Fibroblast of skin of left biceps (primary cell): ENCODE measurements at regions not wholly inside any gene's neighbourhood (a gene's known extent, or its start where the extent isn't known, plus 50 kb on each side); places are given as distances from the start of the nearest gene placed in this dataset.

Source experiments
- DNase-seq, 2 experiments: peaks; one replicate each; pipeline ENCODE4 v3.0.0-alpha.2; 2013; ENCODE audit warnings: low read depth in 2 of 2

DNA sequence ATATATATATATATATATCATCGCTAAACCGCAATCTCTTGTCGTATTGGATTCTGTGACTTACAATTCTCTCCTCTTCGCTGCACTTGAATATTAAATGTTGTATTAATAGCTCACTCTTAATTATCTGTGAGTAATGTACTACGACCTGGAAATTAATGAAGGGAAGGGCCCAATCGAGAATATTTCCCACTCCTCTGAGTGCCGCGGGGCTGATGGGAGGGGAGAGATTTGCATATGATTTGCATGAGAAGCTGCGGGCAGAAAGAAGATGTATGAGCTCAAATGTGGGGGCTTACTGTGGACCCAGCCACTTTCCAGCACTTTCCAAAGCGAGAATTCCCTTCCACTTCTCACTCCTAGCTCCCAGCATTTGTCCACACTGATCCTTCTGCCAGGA is 141.2 kb downstream of the MN1 start:
- no peak for DNase-seq

DNA sequence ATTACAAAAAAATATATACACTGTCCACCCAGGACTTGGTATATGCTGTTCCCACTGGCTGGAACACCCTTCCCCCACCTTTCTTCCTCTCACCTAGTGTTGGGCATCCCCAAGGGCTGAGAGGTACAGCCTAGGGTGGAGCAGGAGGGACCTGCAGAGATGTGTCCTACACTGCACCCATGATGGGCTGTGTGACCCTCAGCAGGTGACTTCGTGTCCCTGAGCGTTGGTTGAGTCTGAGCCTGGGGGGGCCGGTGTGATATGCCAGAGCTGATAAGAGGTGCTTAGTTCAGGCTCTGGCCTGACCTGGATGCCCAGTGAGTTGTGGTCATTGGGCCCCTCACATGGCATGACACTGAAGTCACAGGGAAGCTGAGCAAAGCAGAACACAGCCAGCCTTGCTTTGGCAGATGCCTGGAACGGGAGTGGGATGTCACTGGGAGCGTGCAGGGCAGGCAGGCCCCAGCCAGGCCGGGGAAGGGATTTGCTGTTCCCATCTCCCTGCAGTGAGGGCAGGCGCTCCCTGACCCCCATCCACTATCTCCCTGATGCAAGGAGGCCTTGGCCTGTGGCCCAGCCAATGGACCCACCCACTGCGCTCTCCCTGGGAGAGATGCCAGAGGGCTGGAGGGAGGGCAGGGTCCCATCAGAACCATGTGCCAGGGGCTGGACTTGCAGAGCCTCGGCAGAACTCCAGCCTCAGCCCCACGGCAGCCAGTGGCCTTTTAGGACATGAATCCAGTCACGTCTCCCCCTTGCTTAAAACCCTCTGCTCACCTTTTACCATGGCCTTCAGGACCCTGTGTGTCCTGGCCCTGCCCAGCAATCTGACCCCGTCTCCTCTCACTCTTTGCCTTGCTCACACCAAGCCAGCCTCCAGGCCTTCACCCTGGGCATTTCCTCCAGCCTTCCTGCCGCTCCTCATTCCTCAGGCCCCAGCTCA is 138.9 kb downstream of the MN1 start:
- no peak for DNase-seq

DNA sequence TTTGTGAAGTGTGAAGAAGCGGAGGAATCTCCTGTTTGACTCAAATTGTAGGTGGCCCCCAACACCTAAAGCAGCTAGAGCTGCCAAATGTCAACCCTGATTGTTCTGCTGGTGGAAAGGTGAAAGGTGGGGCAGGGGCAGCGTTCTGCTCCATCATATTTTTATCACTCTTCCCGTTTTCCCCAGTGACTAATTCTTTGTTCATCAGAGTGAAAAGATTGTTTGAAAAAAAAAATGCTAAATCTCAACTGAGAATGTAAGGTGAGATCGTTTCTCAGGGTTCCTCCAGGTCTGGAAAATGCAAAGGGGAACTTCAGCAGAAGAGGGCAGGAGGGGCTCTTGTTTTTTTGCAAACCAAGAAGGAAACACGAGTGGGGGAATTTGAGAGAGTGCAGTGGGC is 137.7 kb downstream of the MN1 start:
- DNase-seq = no peak

DNA sequence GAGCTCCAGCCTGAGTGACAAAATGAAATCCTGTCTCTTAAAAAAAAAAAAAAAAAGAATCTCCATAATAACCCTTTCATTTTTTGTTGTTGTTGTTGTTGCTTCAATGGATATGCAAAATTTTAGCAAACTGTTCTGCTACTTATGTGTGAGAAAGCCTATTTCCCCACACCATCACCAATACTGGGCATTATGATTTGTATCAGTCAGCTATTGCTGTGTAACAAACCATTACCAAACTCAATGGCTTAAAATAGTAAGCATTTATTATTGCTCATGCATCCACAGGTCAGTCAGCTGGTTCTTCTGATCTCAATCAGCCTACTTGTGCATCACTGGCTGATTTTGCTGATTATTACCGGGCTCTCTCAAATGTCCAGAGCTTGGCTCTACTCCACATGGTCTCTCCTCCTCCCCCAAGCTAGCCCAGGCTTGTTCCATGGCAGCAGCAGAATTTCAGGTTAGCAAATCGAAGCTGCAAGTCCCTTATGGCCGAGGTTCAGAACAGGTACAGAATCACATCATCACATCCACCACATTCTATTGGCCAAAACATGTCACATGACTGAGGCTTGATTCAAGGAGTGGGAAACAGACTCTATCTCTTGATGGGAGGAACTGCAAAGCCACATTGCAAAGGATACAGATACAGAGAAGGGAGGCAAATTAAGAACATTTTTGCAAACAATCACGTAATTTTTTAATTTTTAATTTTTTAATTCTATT is 135.1 kb downstream of the MN1 start:
- no peak for DNase-seq

DNA sequence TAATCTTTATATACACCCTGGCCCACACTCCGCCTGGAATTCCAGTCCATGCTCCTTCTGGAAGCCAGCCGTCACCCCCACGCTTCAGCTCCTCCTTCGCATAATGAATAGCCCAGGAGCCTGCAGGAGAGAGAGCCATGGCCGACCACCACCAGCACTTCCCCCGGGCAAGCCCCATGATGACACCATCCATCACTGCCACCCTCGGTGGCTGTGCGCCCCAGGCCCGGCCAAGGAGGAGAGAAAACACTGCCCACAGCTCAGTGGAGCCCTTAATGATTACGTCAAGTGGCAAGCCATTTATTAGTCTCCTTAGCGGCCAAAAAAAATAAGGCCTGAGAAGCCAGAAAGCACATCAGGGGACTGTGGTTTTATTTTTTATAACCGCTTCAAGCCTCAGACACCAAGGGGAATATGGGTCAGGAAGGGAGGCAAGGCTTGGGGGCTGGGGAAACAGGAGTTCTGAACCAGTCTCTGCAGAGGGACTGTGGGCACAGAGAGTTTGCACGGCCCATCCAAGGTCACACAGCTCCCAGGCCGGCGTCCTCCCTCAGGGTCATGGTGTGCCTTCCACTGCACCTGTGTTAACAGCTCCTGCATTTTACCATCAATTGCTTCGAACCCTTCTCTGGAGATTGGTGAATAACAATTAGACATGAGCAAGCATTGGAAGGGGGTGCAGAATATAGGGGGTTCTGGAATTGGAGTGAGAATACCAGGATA is 134.3 kb downstream of the MN1 start:
- no peak for DNase-seq

DNA sequence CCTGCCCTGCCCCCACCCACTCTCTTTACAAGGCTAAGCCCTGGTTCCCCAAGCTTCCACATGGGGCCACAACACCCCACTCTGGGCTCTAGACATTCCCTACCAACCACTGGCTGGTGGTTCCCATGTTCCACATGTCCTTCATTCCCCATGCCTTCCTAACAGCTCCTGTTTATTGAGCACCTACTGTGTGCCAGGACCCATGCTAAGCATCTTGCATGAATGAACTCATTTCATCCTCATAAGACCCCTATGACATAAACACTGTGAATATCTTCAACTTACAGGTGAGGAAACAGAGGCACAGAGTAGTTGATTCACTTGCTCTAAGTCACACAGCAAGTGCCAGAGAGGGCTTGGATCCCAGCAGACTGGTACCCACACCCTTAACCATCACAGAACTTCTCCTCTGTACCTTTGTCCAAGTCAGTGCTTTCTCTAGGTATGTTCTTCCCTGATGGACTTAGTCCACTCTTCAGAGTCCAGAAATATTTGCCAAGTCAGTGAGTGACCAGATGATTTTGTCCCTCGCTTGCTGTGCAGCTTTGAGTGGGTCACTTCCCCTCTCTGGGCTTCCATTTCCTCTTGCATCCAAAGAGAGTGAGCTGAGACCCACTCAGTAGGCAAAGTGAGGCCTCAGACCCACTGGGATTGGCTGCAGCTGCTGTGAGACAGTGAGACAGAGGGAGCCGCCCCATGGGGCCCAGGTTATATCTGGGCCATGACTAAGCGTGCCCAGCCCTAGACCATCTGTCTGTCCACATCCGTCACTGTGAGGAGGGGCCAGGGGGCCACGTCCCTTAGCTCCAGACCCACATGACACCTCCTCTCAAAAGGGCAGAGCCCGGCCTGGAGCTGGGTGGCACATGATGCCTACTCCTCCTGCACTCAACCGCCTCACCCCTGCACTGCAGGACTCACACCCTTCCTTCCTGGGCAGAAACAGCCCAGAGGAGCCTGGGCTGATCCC is 132.4 kb downstream of the MN1 start:
- no peak for DNase-seq

DNA sequence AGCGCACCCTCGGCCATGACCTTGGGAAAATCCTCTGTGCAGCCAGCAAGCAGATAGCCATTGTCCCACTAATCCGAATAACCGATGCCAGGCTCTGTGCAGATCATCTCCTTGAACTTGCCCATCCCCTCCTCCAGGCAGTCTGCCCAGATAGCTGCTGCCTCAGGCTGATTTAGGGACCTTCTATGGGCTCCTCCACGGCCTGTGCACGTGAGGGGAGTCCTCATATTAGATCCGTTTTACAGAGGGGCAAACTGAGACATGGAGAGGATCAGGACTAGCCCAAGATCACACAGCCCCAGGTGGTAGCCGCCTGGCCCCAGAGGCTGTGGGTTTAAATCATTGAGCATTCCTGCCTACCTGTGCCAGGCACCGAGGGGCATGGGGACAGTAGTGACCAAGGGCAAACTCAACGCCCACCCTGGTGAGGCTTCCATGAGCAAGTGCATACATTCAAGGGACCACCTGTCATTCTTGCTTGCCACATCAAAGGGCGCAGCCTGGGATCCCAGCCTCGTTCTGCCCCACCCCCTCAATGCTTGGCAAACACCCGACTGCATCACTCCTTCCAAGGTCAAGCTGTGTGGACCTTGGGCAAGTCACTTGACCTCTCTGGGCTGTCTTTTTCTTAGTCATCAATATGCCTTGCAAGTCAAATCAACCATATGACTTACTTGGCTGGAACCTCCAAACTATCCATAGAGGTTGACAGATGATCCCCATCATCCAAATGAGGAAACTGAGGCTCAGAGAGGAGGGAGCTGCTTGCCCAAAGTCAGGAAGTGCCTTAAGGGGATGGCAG is 131.6 kb downstream of the MN1 start:
- DNase-seq = no peak

DNA sequence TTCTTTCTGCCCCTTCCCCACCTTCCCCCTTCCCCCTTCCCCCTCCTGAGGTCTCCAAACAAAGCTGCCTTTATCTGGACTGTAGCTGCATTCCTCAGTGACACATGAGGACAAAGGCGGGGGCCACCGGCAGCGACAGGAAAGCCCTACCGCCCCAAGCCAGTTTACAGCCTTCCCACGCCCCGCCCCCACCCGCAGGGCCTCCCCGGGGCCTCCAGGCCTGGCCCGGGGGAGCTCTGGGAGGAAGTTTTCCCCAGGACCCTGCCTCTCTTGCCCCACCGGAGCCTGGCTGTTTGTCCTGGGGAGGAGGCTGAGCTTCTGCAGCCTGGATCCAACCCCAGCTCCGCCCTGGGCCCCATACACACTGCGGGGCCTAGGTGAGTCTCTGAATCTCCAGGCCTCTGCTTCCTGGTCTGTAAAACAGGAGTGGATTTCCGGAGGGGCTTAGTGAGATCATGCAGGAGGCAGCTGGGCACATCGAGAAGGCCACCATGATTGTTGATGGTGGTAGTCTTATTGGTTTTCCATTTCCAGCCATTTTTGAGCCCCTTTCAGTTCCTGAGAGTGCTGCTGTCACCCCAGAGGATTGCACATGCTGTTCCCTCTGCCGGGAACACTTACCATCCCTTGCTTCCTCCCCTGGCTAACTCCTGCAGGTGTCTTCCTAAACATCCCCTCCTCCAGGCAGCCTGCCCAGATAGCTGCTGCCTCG is 130.7 kb downstream of the MN1 start:
- no peak for DNase-seq

DNA sequence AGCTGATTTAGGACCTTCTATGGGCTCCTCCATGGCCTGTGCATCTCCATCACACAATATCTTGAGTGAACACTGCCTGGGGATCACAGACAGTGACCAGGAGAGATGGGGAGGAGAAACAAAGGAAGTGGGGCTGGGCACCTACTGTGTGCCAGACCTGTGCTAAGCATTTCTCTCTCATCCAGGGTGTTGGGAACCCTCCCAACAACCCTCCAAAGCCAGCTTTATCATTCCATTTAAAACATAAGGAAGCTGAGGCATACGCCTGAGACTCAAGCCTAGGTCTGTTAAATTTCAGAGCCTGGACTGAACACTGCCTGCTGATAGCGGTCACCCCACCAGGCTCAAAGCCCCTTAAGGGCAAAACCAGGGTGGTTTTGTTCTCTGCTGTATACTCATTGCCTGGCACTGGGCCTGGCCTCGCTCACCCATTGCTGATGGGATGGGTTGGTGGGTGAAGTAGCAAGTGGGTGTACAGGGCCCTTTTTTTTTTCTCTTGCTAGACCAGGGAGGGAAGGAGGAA is 130.1 kb downstream of the MN1 start:
- DNase-seq = no peak

DNA sequence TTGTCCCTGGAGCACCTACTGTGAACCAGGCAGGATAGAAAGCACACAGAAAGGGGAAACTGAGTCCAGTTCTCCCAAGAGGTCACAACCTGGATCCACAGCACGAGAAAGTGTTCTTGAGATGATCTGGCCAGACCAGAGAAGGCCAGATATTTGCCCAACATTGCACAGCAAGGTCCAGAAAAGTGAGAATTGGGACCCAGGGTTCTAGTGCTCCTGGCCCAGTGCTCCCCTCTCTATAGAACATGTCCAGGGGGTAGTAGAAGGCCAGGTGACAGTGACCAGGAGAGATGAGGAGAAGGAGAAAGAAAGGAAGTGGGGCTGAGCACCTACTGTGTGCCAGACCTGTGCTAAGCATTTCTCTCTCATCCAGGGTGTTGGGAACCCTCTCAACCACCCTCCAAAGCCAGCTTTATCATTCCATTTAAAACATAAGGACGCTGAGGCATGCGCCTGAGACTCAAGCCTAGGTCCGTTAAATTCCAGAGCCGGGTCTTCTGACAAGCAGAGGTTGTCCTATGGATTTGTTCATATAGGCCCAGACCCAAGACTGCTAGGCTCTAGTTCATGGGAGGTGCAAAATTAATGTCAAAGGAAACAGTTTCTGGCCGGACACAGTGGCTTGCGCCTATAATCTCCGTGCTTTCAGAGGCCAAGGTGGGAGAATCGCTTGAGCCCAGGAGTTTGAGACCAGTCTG is 128.7 kb downstream of the MN1 start:
- no peak for DNase-seq

DNA sequence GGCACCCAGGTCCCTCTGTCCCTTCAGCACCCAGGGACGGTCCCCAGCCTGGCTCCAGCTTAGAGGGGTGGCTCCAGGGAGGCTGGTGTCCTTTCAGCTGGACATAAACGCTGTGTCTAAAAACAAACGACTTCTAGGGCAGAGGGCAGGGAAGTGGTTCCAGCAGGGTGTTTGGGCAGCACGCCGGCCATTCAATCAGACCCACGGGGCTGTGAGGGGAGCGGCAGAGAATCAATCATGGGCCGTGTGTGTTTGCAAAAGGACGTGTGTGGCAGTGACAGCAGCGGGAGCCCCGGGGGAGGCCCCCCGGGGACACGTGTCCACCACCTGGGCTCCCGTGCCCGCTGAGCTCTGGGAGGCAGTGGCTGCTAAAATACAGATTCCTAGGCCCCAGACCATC is 127.7 kb downstream of the MN1 start:
- DNase-seq = no peak

DNA sequence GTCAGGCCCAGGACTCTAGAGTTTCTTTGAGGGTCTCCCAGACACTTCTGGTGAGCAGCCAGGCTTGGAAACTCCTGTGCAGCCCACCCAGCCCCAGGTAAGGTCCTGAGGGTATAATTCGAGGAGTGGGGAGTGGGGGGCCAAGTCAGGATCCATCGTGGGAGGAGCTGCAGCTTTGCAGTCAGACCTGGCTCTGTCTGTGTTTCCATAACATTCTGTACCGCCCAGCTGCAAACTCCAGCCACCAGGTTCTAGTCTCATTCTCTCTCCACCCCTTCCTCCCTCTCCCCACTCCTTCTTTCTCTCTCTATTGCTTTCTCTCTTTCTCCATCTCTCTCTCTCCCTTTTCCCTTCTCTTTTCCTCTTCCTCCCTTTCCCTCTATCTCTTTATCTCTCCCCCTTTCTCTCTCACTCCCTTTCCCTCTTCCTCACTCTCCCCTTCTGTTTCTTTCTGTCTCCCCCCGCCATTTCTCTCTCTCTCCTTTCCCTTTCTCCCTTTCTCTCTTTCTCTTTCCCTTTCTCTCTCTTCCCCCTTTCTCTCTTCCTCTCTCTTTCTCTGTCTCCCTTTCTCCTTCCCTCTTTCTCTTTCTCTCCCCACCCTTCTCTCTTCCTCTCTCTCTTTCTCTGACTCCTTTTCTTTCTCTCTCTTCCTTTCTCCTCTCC is 127.2 kb downstream of the MN1 start:
- DNase-seq = no peak

DNA sequence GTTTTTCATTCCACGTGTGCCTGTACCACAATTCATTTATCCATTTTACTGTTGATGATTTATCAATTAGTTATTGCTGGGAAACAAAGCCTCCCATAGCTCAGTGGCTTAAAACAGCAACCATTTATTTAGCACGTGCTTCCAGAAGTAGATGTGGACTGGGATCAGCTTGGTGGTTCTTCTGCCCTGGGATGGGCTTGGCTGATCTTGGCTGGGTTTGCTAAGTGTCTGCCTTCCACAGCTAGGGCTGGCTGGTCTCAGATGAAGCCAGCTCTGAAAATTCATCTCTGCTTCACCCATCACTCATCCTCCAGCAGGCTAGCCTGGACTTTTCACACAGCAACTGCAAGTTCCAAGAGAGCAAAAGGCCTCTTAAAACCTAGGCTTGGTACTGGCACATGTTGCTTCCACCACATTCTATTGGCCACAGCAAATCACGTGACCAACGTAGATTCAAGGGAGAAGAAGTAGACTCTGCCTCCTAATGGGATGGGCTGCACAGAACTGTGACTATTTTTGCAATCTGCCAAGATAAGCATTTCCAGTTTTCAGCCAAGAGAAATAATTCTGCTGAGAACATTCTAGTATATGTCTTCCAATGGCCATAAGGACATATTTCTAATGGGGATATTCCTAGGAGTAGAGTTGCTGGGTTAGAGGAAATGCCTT is 124.9 kb downstream of the MN1 start:
- DNase-seq = no peak

DNA sequence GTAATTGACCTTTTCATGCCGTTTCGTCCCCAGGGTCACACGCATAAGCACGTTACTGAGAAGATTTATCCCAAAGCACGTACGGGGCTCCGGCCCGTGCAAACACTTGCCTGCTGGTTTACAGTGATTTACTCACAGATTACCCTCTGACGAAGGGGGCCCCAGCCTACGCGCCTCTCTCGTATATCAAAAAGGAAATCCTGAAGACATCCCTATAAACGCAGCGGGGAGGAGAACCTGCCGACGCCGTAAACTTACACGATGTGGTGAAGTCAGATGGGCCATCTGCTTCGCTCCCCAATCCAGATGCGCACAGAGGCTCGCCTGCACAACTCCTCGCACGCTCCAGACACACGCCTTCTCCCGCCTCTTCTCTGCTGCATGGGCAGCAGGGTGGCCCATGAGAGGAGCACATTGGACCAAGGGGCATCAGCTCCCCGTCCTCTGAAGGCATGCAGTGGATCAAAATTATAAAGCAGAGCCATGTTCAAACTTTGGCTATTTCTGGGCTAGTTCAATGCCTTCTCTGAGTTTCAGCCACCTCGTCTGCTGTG is 123.6 kb downstream of the MN1 start:
- peak in 1 of 2 experiments; percentile 21 for DNase-seq

DNA sequence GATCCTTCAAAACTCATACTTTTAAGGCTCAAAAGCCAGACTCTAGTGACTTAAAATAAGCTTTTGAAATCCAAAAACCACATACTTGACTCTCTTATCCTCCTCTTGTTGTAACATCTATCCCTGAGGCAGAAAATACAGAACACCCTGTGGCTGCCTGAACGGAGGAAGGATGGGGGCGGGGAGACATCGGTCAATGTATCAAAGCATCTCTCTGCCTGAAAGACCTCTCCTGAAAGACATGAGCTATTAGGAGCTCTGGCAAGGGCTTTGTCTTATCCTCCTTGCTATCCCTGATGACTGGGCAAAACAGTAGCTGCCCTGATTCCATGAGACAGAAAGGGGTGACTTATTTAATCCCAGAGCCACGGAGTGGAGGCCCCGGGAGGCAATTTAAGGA is 122.4 kb downstream of the MN1 start:
- DNase-seq = no peak

DNA sequence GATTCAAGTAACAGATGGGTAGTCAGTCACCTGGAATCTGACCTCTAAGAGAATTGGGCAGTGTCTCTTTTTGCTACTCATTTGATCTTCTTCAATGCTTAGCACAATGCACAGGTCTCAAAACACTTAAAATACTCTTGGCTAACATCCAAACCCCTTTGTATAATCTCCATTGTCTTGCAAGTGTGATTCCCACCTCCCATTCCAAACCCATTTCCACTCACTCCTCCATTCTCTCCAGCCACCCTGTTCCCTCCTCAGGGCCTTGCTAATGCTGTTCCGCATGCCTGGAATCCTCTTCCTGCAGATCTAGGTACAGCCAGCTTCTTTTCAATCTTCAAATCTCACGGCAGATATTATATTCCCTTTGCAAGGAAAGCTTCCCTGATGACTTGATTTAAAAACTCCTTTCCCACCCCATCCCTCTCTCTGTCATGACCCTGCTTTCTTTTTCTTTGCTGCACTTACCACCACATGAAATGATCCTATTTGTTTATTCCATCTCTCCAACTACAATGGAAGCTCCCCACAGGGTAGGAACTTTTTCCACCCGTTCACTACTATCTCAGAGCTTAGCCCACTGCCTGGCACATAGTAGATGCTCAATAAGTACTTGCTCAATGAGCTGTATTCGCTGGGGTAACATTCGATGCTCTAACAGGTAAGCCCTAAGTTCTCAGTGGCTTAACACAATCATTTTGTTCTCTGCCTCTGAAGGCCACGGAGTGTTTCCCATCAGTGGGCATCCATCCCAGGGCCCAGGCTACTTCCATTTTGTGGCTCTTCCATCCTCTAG is 121.7 kb downstream of the MN1 start:
- no peak for DNase-seq

DNA sequence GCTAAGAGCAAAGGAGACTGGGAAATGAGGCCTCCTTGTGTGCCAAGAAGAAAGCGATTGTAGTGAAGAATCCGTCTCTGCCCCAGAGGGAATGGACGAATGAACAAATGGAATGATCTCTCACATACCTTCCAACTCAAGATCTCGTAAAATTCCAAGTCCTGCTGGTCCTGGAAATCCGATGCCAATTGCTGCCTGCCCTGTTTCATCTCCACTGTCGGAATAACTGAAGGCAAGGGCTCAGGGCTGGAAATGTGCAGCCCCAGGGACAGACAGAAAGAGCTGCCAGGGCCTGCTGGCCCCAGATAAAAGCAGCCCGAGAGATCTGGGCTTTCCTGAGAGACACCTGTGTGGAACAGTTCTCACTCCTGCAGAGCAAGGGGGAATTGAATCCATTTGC is 120.9 kb downstream of the MN1 start:
- no peak for DNase-seq
